H9 (cell line): ENCODE measurements at regions not wholly inside any gene's neighbourhood (a gene's known extent, or its start where the extent isn't known, plus 50 kb on each side); places are given as distances from the start of the nearest gene placed in this dataset.

ENCODE experiments used
- DNase-seq: peaks from one replicate; pipeline ENCODE4 v3.0.0-alpha.2; 2017
- H2AFZ ChIP-seq: one replicate; pipeline ENCODE4 v1.6.1; 2013; ENCODE audit warnings: mild to moderate bottlenecking, low read length, control low read depth, moderate library complexity
- H2AK5ac ChIP-seq: 2 replicates; pipeline ENCODE4 v1.6.1; 2013; ENCODE audit warnings: low read length, control low read depth, mixed read lengths; ENCODE audit not compliant: insufficient read length
- H2BK120ac ChIP-seq: one replicate; pipeline ENCODE4 v1.6.1; 2013; ENCODE audit warnings: low read depth, mild to moderate bottlenecking, low read length, control low read depth, inconsistent platforms; ENCODE audit not compliant: poor library complexity, severe bottlenecking
- H2BK12ac ChIP-seq: 2 replicates; pipeline ENCODE4 v1.6.1; 2013; ENCODE audit warnings: low read length, control low read depth, mixed read lengths, low read depth; ENCODE audit not compliant: insufficient read length
- H2BK15ac ChIP-seq: 2 replicates; pipeline ENCODE4 v1.6.1; 2013; ENCODE audit warnings: low read depth, low read length, control low read depth
- H2BK20ac ChIP-seq: one replicate; pipeline ENCODE4 v1.6.1; 2013; ENCODE audit warnings: low read depth, mild to moderate bottlenecking, low read length, control low read depth, inconsistent platforms; ENCODE audit not compliant: poor library complexity, severe bottlenecking
- H2BK5ac ChIP-seq: 2 replicates; pipeline ENCODE4 v1.6.1; 2013; ENCODE audit warnings: low read length, control low read depth, mixed read lengths; ENCODE audit not compliant: insufficient read length
- H3K14ac ChIP-seq: 2 replicates; pipeline ENCODE4 v1.6.1; 2013; ENCODE audit warnings: low read length, control low read depth; ENCODE audit not compliant: insufficient read depth
- H3K18ac ChIP-seq: 2 replicates; pipeline ENCODE4 v1.6.1; 2013; ENCODE audit warnings: low read depth, mild to moderate bottlenecking, mixed read lengths, low read length, control low read depth; ENCODE audit not compliant: insufficient read length
- H3K23ac ChIP-seq: 2 replicates; pipeline ENCODE4 v1.6.1; 2013; ENCODE audit warnings: low read length, control low read depth, mixed read lengths, low read depth; ENCODE audit not compliant: insufficient read length
- H3K23me2 ChIP-seq: 2 replicates; pipeline ENCODE4 v1.6.1; 2013; ENCODE audit warnings: low read depth, mild to moderate bottlenecking, mixed read lengths, low read length, control low read depth; ENCODE audit not compliant: insufficient read length, poor library complexity, severe bottlenecking
- H3K27ac ChIP-seq: 2 replicates; pipeline ENCODE4 v1.5.1; 2013; ENCODE audit warnings: low read length, control low read depth, mixed read lengths, low read depth; ENCODE audit not compliant: insufficient read length
- H3K27me3 ChIP-seq: 2 replicates; pipeline ENCODE4 v1.6.1; 2013; ENCODE audit warnings: low read length, control low read depth, inconsistent platforms; ENCODE audit not compliant: insufficient read depth
- H3K4ac ChIP-seq: 2 replicates; pipeline ENCODE4 v1.6.1; 2013; ENCODE audit warnings: low read depth, mild to moderate bottlenecking, control low read depth, inconsistent platforms, low read length, moderate library complexity
- H3K4me1 ChIP-seq: 2 replicates; pipeline ENCODE4 v1.6.1; 2013; ENCODE audit warnings: low read length, control low read depth, inconsistent platforms; ENCODE audit not compliant: insufficient read depth
- H3K4me2 ChIP-seq: 2 replicates; pipeline ENCODE4 v1.6.1; 2013; ENCODE audit warnings: low read length, control low read depth, mixed read lengths; ENCODE audit not compliant: insufficient read length, insufficient read depth
- H3K56ac ChIP-seq: 2 replicates; pipeline ENCODE4 v1.6.1; 2013; ENCODE audit warnings: low read depth, mild to moderate bottlenecking, mixed read lengths, low read length, control low read depth; ENCODE audit not compliant: insufficient read length
- H3K79me1 ChIP-seq: 2 replicates; pipeline ENCODE4 v1.6.1; 2013; ENCODE audit warnings: low read depth, mild to moderate bottlenecking, moderate library complexity, low read length, control low read depth, inconsistent platforms; ENCODE audit not compliant: insufficient read depth, poor library complexity, severe bottlenecking
- H3K79me2 ChIP-seq: 2 replicates; pipeline ENCODE4 v1.6.1; 2013; ENCODE audit warnings: low read length, control low read depth, inconsistent platforms; ENCODE audit not compliant: insufficient read depth
- H3K9ac ChIP-seq: 2 replicates; pipeline ENCODE4 v1.6.1; 2013; ENCODE audit warnings: low read length, control low read depth, mixed read lengths; ENCODE audit not compliant: insufficient read length; ENCODE audit errors: extremely low read depth
- H3K9me3 ChIP-seq: one replicate; pipeline ENCODE4 v1.6.1; 2013; ENCODE audit warnings: low read depth, low read length, inconsistent platforms; ENCODE audit not compliant: control insufficient read depth
- H3T11ph ChIP-seq: one replicate; pipeline ENCODE4 v1.6.1; 2013; ENCODE audit warnings: mild to moderate bottlenecking, low read length, control low read depth, inconsistent platforms
- H4K20me1 ChIP-seq: one replicate; pipeline ENCODE4 v1.6.1; 2013; ENCODE audit not compliant: control insufficient read depth, insufficient read length, insufficient read depth
- H4K5ac ChIP-seq: 2 replicates; pipeline ENCODE4 v1.6.1; 2013; ENCODE audit warnings: low read depth, mild to moderate bottlenecking, mixed read lengths, low read length, control low read depth; ENCODE audit not compliant: insufficient read length
- H4K8ac ChIP-seq: replicated peaks from 2 replicates; pipeline ENCODE4 v1.6.1; 2013; ENCODE audit warnings: low read length, control low read depth, mixed read lengths, low read depth; ENCODE audit not compliant: insufficient read length
- H4K91ac ChIP-seq: 2 replicates; pipeline ENCODE4 v1.6.1; 2013; ENCODE audit warnings: low read depth, mild to moderate bottlenecking, moderate library complexity, mixed read lengths, low read length, control low read depth; ENCODE audit not compliant: insufficient read length
- H3K27ac Mint-ChIP-seq, 3 experiments: 2 replicates in 2 of 3; 3 replicates in 1 of 3; pipeline ENCODE4 v1.8.0; 2020 to 2021; ENCODE audit warnings: mixed read lengths in 3 of 3, mild to moderate bottlenecking in 1 of 3, moderate library complexity in 1 of 3
- H3K27me3 Mint-ChIP-seq: 2 replicates; pipeline ENCODE4 v1.8.0; 2021; ENCODE audit warnings: low read depth, mild to moderate bottlenecking, moderate library complexity, mixed read lengths
- H3K36me3 Mint-ChIP-seq, 3 experiments: 2 replicates in 2 of 3; 3 replicates in 1 of 3; pipeline ENCODE4 v1.8.0; 2020 to 2021; ENCODE audit warnings: low read depth in 3 of 3, mixed read lengths in 3 of 3; ENCODE audit not compliant: insufficient read depth in 1 of 3
- H3K4me1 Mint-ChIP-seq, 2 experiments: 2 replicates each; pipeline ENCODE4 v1.8.0; 2020; ENCODE audit warnings: mixed read lengths in 2 of 2
- H3K4me3 Mint-ChIP-seq, 2 experiments: 2 replicates in 1 of 2; 3 replicates in 1 of 2; pipeline ENCODE4 v1.8.0; 2020 to 2021; ENCODE audit warnings: mild to moderate bottlenecking in 2 of 2, mixed read lengths in 2 of 2, moderate library complexity in 1 of 2
- H3K9me3 Mint-ChIP-seq, 2 experiments: 2 replicates in 1 of 2; 3 replicates in 1 of 2; pipeline ENCODE4 v1.8.0; 2020; ENCODE audit warnings: mild to moderate bottlenecking in 2 of 2, mixed read lengths in 2 of 2, moderate library complexity in 1 of 2
- CTCF ChIP-seq: fragments of 200-600 bp; sonication (generic); conservative IDR thresholded peaks from 3 replicates; pipeline ENCODE4 v1.8.0; 2021; ENCODE audit warnings: antibody characterized with exemption, mild to moderate bottlenecking
- WGBS: extraction: QIAGEN DNeasy Blood & Tissue Kit; methylation state at CpG from one replicate; pipeline ENCODE4 v1.1.7; 2013; ENCODE audit warnings: missing lambda C conversion rate, low lambda C conversion rate, mixed read lengths; ENCODE audit not compliant: insufficient read length; ENCODE audit errors: extremely low coverage; 5-methylcytosine and 5-hydroxymethylcytosine counted together

DNA sequence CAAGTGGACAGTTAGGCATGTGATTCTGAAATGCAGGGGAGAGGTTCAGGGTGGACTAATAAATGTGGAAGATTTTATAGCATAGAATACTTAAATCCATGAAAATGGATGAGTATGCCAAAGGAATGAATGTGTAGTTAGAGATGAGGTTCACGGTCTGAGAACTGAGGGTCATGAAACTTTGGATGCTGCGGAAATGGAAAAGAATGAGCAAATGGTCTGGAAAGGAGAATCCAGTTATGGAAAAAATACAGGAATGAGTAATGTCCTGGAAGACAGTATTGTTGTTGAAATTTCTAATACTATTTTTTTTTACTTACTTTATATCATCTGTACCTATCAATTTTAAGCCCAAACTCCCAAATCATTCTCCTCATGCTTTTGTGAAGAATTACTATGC, 2369.4 kb downstream of the MAT2B start:
- Histone ChIP-seq H3K27ac (no peak overlapping the region), H4K91ac (no peak overlapping the region), H3T11ph (no peak overlapping the region), H2BK5ac (no peak overlapping the region), H3K23me2 (no peaks in the 10 kb centered on the region), H3K9me3 (no peaks in the 10 kb centered on the region), H3K56ac (no peak overlapping the region), H2BK15ac (no peak overlapping the region), H2BK120ac (no peak overlapping the region), H4K8ac (no peak overlapping the region), H3K4me1 (no peaks in the 10 kb centered on the region), H2BK20ac (no peak overlapping the region), H4K5ac (no peak overlapping the region), H3K79me1 (no peaks in the 10 kb centered on the region), H3K18ac (no peak overlapping the region), H4K20me1 (no peaks in the 10 kb centered on the region), H2BK12ac (no peak overlapping the region), H3K23ac (no peak overlapping the region), H3K27me3 (no peaks in the 10 kb centered on the region), H3K4me2 (no peak overlapping the region), H2AFZ (no peak overlapping the region), H3K79me2 (no peaks in the 10 kb centered on the region), H3K9ac (no peak overlapping the region), H2AK5ac (no peak overlapping the region), H3K4ac (no peak overlapping the region), H3K14ac (no peak overlapping the region)
- no peak for DNase-seq
- no peak overlapping the region for H3K4me3 Mint-ChIP-seq
- peaks cover 5 to 6% of the 10 kb centered on the region in 2 experiments; a peak in 3 of 5 replicates for H3K9me3 Mint-ChIP-seq
- peak overlapping the region in 1 of 3 experiments; percentile 39; a peak in 1 of 7 replicates for H3K27ac Mint-ChIP-seq
- no peak for TF ChIP-seq CTCF
- no CpG with 5 or more reads among the region's 2 CpGs for WGBS
- no peaks in the 10 kb centered on the region for H3K36me3 Mint-ChIP-seq
- peaks cover 0 to 4% of the 10 kb centered on the region in 2 experiments; a peak in 2 of 4 replicates for H3K4me1 Mint-ChIP-seq
- H3K27me3 Mint-ChIP-seq: no peaks in the 10 kb centered on the region
